Mammary epithelial cell (primary cell): ENCODE measurements at regions not wholly inside any gene's neighbourhood (a gene's known extent, or its start where the extent isn't known, plus 50 kb on each side); places are given as distances from the start of the nearest gene placed in this dataset.

ENCODE experiments used
- EZH2 ChIP-seq: IDR thresholded peaks from 2 replicates; pipeline ENCODE4 v1.6.1; 2012; ENCODE audit warnings: low read length, inconsistent platforms, borderline replicate concordance
- TF ChIP-seq, protein P1 (sequence below), 2 donors: IDR thresholded peaks in 1 of 2; conservative IDR thresholded peaks in 1 of 2; 2 replicates each; pipeline ENCODE4 v1.5.1; 2011 to 2012; ENCODE audit warnings: inconsistent platforms in 2 of 2, low read length in 2 of 2, mild to moderate bottlenecking in 2 of 2, control low read depth in 1 of 2, low read depth in 1 of 2; ENCODE audit not compliant: insufficient read depth in 1 of 2; ENCODE audit errors: extremely low read depth in 1 of 2

DNA sequence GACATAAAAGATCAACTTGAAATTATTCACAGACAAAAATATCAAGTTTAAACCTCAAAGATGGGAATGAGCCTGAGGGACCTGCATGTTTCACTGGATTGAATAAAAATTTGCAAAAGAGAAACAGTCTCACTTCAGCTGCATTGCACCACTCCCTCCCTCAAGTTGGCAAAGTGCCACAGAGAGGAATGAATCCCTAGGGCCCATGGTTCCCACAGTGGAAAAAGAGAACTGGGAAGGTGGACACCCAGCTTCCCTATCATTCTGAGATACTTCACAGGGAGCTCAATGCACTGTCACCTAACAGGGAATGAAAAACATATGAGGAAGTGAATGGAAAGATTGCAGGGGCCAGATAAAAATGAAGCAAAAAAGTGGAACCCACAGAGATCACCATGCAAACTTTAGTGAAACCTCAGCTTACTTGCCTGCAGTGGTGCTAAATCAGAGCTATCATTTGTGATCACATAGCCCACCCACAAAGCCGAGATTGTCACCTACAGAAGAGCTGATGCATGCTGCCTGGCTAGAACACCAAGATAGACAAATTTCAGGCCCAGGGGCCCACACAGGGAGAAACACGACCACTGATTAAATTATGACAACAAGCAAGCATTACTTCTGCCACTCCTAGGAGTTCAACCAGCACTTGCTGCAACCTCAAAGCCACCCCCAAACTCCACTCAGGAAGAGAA lies 911.3 kb downstream of the LRFN5 start:
- TF ChIP-seq, protein P1, sequence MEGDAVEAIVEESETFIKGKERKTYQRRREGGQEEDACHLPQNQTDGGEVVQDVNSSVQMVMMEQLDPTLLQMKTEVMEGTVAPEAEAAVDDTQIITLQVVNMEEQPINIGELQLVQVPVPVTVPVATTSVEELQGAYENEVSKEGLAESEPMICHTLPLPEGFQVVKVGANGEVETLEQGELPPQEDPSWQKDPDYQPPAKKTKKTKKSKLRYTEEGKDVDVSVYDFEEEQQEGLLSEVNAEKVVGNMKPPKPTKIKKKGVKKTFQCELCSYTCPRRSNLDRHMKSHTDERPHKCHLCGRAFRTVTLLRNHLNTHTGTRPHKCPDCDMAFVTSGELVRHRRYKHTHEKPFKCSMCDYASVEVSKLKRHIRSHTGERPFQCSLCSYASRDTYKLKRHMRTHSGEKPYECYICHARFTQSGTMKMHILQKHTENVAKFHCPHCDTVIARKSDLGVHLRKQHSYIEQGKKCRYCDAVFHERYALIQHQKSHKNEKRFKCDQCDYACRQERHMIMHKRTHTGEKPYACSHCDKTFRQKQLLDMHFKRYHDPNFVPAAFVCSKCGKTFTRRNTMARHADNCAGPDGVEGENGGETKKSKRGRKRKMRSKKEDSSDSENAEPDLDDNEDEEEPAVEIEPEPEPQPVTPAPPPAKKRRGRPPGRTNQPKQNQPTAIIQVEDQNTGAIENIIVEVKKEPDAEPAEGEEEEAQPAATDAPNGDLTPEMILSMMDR (conservative IDR thresholded peaks at IDR 0.05 in 1 of 2, IDR thresholded peaks at IDR 0.05 in 1 of 2; ENCODE audit: extremely low read depth in 1 of 2, insufficient read depth in 1 of 2, low read depth in 1 of 2, low read length in 2 of 2) = no peak
- no peak for TF ChIP-seq EZH2
